ENCODE measurements at regions not wholly inside any gene's neighbourhood (a gene's known extent, or its start where the extent isn't known, plus 50 kb on each side); places are given as distances from the start of the nearest gene placed in this dataset.
"Not testable (repeated sequence)": the region's sequence is repeated elsewhere in the genome, so short reads cannot be mapped to it uniquely, and the experiment has no call there.

GRCh38 chr1:115179397-115180079 is 90.2 kb upstream of the TSPAN2 start:
- no peak for ATAC-seq

GRCh38 chr1:115176189-115176588 is 86.9 kb upstream of the TSPAN2 start:
- no peak for ATAC-seq

- no peak for ATAC-seq
Observed at GRCh38 chr1:115175596-115175995, 86.3 kb upstream of the TSPAN2 start.

GRCh38 chr1:115173151-115173550 is 83.8 kb upstream of the TSPAN2 start:
- ATAC-seq, result no peak

GRCh38 chr1:115172270-115172669 is 83.0 kb upstream of the TSPAN2 start:
- no peak for ATAC-seq

GRCh38 chr1:115170961-115171392 is 81.7 kb upstream of the TSPAN2 start:
- no peak for ATAC-seq

- no peak for ATAC-seq
Observed at GRCh38 chr1:115170377-115170776, 81.1 kb upstream of the TSPAN2 start.

GRCh38 chr1:115168026-115168425 is 78.7 kb upstream of the TSPAN2 start:
- ATAC-seq, result peak; percentile 35

GRCh38 chr1:115166531-115167091 is 77.3 kb upstream of the TSPAN2 start:
- no peak for ATAC-seq

- no peak for ATAC-seq
Observed at GRCh38 chr1:115165776-115166175, 76.5 kb upstream of the TSPAN2 start.

GRCh38 chr1:115164940-115165705 is 75.8 kb upstream of the TSPAN2 start:
- no peak for ATAC-seq

GRCh38 chr1:115164484-115164883 is 75.2 kb upstream of the TSPAN2 start:
- ATAC-seq, result no peak

GRCh38 chr1:115160728-115161127 is 71.4 kb upstream of the TSPAN2 start:
- ATAC-seq, result no peak

GRCh38 chr1:115159958-115160357 is 70.7 kb upstream of the TSPAN2 start:
- ATAC-seq, result no peak

GRCh38 chr1:115158181-115158580 is 68.9 kb upstream of the TSPAN2 start:
- peak; percentile 87 for ATAC-seq

- ATAC-seq, result no peak
Observed at GRCh38 chr1:115156826-115157468, 67.6 kb upstream of the TSPAN2 start.

- ATAC-seq, result no peak
Observed at GRCh38 chr1:115153966-115154557, 64.8 kb upstream of the TSPAN2 start.

GRCh38 chr1:115147928-115148327 is 58.6 kb upstream of the TSPAN2 start:
- ATAC-seq, result not testable (repeated sequence)

- no peak for ATAC-seq
Observed at GRCh38 chr1:115145226-115145625, 55.9 kb upstream of the TSPAN2 start.

GRCh38 chr1:115144176-115144575 is 54.9 kb upstream of the TSPAN2 start:
- no peak for ATAC-seq

- ATAC-seq, result no peak
Observed at GRCh38 chr1:115142616-115143015, 53.3 kb upstream of the TSPAN2 start.

GRCh38 chr1:115141145-115141454 is 51.8 kb upstream of the TSPAN2 start:
- no peak for ATAC-seq

Data from esophagus mucosa (tissue), 1 donor.